B cell (primary cell): ENCODE measurements at regions not wholly inside any gene's neighbourhood (a gene's known extent, or its start where the extent isn't known, plus 50 kb on each side); places are given as distances from the start of the nearest gene placed in this dataset.

ENCODE experiments used
- CTCF ChIP-seq: fragments of 200-600 bp; IDR thresholded peaks from one replicate; pipeline ENCODE4 v1.8.0; 2022; ENCODE audit warnings: antibody characterized with exemption, mild to moderate bottlenecking
- EZH2 ChIP-seq: IDR thresholded peaks from 2 replicates; pipeline ENCODE4 v1.6.1; 2012; ENCODE audit warnings: borderline replicate concordance, low read depth, mild to moderate bottlenecking, moderate library complexity, low read length; ENCODE audit not compliant: insufficient read depth, poor library complexity, severe bottlenecking

GRCh38 chr10:6706725-6707124 lies 126.6 kb upstream of the PRKCQ start:
- TF ChIP-seq CTCF (no peak), EZH2 (no peak)
